ENCODE measurements at regions not wholly inside any gene's neighbourhood (a gene's known extent, or its start where the extent isn't known, plus 50 kb on each side); places are given as distances from the start of the nearest gene placed in this dataset.

DNA sequence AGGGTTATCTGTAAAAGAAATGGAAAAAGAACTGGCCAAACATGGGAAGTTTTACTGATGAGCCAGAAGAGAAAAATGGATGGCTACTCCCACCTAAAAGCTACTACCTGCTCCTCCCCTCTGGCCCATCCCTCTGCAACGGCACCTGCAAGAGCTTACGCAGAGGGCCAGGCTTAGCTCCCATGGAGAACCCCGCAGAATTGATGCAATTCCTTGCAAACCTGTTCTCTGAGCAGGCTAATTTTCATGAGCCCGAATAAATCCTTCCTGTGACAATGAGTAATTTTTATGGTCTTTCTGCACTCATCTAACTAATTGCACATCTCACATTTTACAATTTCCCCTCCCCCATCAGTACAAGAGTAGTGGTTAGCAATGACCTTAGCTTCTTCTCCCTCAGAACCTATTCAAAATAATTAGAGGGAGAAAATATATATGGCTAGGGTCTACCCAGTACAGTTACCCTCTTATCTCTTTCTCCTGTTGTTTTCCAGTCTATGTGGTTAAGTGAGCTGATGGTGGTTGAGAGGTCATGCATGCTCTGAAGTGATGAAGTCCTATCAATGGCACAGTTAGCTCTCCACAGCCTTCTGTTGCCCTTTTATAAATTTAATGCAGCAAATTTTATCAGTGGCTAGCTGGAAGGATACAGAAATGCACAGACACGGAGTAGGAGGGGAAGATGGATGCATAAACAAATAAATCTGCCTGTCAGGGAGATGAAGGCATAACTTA, 67.7 kb upstream of the NTF3 start:
- Mint-ChIP-seq H3K4me3 (no peak overlapping the region), H3K4me1 (no peaks in the 10 kb centered on the region), H3K27ac (no peak overlapping the region), H3K36me3 (ENCODE audit: low read depth) (no peaks in the 10 kb centered on the region), H3K9me3 (no peaks in the 10 kb centered on the region), H3K27me3 (ENCODE audit: insufficient read depth, low read depth, poor library complexity) (no peaks in the 10 kb centered on the region)
- H3F3A ChIP-seq (replicated peaks; ENCODE audit: low read depth) = no peaks in the 10 kb centered on the region
- TF ChIP-seq EZH2phosphoT487 (IDR thresholded peaks at IDR 0.05; ENCODE audit: unreplicated experiment) = no peak
- no peak for TF ChIP-seq CREB1 (CRISPR knock-in tag; IDR thresholded peaks at IDR 0.05; ENCODE audit: low read depth)
- no peak for TF ChIP-seq NANOG (IDR thresholded peaks at IDR 0.05; ENCODE audit: borderline replicate concordance)
- no peak for TF ChIP-seq STAT1 (IDR thresholded peaks at IDR 0.05; ENCODE audit: unreplicated experiment)
- TF ChIP-seq JUNB (IDR thresholded peaks at IDR 0.05; ENCODE audit: unreplicated experiment) = no peak
- no peak for TF ChIP-seq REST (IDR thresholded peaks at IDR 0.05; ENCODE audit: unreplicated experiment)
- TF ChIP-seq, protein P1, sequence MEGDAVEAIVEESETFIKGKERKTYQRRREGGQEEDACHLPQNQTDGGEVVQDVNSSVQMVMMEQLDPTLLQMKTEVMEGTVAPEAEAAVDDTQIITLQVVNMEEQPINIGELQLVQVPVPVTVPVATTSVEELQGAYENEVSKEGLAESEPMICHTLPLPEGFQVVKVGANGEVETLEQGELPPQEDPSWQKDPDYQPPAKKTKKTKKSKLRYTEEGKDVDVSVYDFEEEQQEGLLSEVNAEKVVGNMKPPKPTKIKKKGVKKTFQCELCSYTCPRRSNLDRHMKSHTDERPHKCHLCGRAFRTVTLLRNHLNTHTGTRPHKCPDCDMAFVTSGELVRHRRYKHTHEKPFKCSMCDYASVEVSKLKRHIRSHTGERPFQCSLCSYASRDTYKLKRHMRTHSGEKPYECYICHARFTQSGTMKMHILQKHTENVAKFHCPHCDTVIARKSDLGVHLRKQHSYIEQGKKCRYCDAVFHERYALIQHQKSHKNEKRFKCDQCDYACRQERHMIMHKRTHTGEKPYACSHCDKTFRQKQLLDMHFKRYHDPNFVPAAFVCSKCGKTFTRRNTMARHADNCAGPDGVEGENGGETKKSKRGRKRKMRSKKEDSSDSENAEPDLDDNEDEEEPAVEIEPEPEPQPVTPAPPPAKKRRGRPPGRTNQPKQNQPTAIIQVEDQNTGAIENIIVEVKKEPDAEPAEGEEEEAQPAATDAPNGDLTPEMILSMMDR (conservative IDR thresholded peaks at IDR 0.05; ENCODE audit: low read depth in 2 of 2) = no peak
- TF ChIP-seq ZNF114 (CRISPR knock-in tag; IDR thresholded peaks at IDR 0.05) = no peak
- no peak for TF ChIP-seq EZH2 (IDR thresholded peaks at IDR 0.05; ENCODE audit: low read depth, unreplicated experiment)
- TF ChIP-seq ZNF331 (CRISPR knock-in tag; IDR thresholded peaks at IDR 0.05; ENCODE audit: low read depth) = no peak
- TF ChIP-seq, protein P2, sequence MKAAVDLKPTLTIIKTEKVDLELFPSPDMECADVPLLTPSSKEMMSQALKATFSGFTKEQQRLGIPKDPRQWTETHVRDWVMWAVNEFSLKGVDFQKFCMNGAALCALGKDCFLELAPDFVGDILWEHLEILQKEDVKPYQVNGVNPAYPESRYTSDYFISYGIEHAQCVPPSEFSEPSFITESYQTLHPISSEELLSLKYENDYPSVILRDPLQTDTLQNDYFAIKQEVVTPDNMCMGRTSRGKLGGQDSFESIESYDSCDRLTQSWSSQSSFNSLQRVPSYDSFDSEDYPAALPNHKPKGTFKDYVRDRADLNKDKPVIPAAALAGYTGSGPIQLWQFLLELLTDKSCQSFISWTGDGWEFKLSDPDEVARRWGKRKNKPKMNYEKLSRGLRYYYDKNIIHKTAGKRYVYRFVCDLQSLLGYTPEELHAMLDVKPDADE (IDR thresholded peaks at IDR 0.05) = no peak
- no peak for TF ChIP-seq POLR2AphosphoS5 (IDR thresholded peaks at IDR 0.05; ENCODE audit: low read depth)
- no peak for TF ChIP-seq ZNF462 (CRISPR knock-in tag; IDR thresholded peaks at IDR 0.05)
- no peak overlapping the region for H3K27ac ChIP-seq (ENCODE audit: low read depth)
- H3K4me2 ChIP-seq = no peak overlapping the region
- DNase-seq (ENCODE audit: low spot score) = no peak
- H3K9me2 ChIP-seq (ENCODE audit: insufficient read depth) = no peaks in the 10 kb centered on the region
- 0 out of 2 replicates have a peak, but pooled peaks cover 3% of the 10 kb centered on the region for H3K36me3 ChIP-seq (ENCODE audit: insufficient read depth)
- H3K4me3 ChIP-seq = no peak overlapping the region
- no peaks in the 10 kb centered on the region for H3K4me1 ChIP-seq (ENCODE audit: insufficient read depth)
- no peak for ATAC-seq
- no peaks in the 10 kb centered on the region for H3K79me2 ChIP-seq (replicated peaks; ENCODE audit: insufficient read depth)
- no peaks in the 10 kb centered on the region for H3K27me3 ChIP-seq (ENCODE audit: insufficient read depth)
- no peak overlapping the region for H2AFZ ChIP-seq
- H4K20me1 ChIP-seq (replicated peaks; ENCODE audit: insufficient read depth) = no peaks in the 10 kb centered on the region
